GM19328 (cell line): ENCODE measurements at regions not wholly inside any gene's neighbourhood (a gene's known extent, or its start where the extent isn't known, plus 50 kb on each side); places are given as distances from the start of the nearest gene placed in this dataset.

Experiments
- ATAC-seq: cut with Tn5 transposase; IDR thresholded peaks from one replicate; pipeline ENCODE4 v1.9.1; 2021; ENCODE audit warnings: mild to moderate bottlenecking, moderate library complexity; ENCODE audit not compliant: unreplicated experiment

DNA sequence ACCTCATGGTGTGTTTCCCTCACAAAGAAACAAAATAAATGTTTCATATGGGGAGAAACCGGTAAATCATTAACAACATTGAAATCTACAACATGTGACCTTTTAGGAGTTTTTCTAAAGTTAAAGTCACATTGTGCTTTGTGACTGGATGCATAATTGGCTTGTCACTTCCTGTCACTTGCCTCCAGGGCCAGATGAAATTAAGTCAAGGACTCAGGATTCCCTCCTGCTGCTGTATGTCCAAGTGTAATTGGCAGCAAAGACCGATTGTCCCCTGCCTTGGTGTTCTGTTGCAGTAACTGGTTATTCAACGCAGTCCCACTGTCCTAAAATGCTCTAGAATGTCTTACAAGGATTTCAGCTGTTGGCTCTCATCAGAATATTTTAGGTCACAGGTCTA lies 448.2 kb downstream of the LIG4 start:
- no peak for ATAC-seq

DNA sequence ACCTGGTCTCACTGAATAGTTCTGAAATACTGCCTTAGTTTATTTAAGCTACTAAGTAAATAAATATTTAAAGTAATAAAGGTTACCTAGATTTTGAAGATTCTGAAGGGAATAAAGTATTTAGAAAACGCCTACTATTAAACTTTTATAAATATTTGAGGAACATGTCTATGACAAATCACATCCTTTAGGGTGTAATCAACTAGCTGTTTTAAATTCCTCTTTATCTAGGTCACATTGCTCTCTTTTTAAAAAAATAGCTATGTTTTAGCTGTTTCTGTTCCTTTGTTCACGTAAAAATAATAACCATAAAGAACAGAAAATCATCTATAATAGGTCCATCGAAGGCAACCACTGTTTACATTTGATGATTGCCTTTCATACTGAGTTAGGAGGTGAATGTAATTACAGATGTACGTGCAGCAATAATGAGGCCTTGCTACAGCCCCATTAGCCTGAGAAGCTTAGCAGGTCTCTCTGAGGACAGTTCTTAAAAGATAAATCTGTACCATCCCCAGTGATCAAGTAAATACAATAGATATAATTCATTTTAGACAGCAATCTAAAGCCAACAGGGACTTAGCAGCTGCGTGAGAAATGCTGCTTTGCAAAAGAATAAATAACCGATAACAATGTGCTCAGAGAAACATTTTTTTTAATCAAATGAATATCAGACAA lies 449.5 kb downstream of the LIG4 start:
- no peak for ATAC-seq

DNA sequence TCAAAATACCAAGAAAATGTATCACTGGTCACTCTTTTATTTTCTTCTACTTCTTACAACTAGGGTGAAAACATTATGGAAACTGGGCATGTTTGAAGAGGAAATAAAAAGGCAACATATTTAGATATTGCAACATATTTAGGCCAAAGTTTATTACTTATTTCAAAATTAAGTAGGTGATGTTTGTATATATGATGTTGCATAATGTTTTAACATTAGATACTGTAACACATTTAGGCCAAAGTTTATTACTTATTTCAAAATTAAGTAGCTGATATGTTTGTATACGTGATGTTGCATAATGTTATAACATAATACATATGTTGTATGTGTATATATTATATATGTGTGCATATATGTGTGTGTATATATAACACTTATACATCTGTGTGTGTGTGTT lies 451.3 kb downstream of the LIG4 start:
- ATAC-seq = no peak

DNA sequence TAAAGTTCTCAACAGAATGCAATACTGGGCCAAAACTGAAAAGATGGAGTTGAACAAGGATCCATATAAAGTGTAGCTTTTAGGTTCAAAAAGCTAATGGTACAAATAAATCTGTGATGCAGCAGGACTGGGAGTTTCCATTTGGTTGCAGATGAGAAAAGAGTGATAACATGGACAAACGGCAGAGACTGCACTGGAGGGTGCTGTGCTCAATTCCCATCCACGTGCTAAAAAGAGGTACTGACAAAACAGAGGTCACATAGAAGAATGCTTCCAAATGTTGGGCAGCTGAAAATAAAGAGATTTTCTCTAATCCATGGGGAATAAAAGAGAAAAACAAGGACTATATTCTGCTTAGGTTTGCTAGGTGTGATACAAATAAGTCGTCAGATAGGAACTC lies 461.6 kb downstream of the LIG4 start:
- no peak for ATAC-seq

DNA sequence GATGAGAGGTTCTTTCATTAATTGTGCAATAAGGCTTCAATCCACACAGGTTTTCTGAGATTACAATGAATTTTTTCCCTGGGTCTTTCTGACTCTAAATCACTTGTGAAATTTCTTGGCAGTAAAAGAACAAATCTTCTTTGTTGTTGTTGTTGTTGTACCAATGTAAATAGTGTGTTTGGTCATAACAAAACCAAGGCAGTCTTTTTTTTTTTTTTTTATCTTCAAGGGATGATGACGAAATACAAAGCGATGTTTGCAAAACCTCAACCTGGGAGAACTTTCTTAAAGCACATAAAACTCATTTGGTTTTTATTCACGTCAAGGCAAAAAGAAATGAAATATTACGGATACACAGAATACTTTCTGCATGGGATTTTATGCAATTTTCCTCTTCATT lies 462.0 kb downstream of the LIG4 start:
- no peak for ATAC-seq

DNA sequence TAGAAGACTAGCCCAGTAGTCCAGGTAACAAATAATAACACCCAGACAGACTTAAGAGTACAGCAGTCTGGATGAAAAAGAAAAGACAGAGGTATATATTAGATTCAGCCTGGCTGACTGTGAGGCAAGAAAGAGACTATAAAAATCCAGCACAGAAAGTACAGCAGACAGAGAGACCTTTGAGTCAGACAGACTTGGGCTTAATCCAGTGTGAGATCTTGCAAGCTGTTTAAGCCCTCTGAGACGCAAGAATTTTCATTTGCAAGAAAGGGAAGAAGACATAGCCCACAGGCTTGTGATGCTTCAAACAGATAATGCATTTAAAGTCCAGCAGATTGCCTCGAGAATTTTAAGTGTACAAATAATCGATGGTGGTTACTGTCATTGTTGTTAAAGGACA lies 471.4 kb downstream of the LIG4 start:
- ATAC-seq = no peak

DNA sequence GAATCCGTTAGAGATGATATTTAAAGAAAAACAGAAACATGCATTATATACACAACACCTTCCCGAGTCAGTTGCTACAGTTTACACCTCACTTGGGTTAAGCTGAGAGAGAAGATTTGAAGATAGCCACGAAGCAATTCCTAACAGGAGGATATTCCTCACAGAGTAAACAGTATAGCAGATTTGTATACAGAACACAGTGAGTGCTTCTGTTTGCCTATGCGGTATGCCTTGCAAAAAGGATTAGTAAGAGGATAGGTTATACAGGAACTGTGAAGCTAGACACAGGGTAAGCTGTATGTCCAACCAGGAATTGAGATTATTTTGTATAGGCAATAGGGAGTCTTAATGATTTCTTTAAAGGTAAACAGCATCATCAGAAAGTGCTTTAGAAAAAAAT lies 471.8 kb downstream of the LIG4 start:
- no peak for ATAC-seq

DNA sequence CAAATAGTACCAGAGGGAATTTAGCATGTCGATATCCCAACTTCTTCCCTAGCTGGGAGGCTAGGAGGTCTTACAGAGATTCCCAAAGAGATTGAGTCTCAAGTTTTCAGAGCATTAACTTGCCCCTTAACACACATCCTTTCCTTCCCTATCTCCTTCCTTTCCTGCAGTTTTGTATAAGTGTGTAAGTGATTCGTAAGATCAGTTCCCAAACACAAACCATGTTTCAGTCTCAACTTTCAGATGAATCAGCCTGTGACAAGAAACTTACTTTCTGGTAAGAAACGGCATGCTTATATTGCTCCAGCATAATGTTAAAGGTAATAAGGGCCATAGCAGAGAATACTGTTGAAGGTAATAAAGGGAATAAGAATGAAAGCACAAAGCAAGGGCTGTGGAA lies 472.2 kb downstream of the LIG4 start:
- no peak for ATAC-seq

DNA sequence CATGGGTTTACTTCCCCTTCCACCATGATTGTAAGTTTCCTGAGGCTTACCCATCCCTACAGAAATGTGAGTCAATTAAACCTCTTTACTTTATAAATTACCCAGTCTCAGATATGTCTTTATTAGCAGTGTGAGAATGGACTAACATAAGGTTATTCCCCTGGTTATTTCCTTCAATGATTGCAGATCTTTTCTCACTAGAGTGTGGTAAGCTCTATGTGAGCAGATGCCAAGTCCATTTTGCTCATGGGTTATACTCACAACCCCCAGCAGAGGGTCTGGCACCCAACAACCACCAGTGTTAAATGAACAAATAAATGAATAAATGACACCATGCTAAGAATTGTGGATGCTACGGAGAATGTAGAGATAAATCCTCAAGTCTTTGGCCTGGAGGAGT lies 472.8 kb downstream of the LIG4 start:
- no peak for ATAC-seq

DNA sequence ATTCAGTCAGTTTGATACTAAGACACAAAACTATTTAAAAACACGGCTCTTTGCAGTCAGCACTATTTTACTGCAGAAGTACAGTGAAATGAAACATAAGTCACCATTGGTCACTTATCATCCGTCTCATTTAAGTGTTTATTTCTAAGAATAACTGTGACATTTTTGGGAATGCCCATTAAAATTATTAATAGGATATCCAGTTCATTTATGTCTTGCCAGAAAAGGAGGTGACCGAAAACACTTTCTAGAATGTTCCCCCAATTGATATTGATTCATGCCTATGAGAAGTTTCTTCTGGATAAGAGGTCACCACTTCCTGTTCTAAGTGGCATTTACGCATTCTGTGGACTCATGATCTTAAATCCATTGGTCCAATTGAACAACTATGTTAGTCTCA lies 477.3 kb downstream of the LIG4 start:
- no peak for ATAC-seq

DNA sequence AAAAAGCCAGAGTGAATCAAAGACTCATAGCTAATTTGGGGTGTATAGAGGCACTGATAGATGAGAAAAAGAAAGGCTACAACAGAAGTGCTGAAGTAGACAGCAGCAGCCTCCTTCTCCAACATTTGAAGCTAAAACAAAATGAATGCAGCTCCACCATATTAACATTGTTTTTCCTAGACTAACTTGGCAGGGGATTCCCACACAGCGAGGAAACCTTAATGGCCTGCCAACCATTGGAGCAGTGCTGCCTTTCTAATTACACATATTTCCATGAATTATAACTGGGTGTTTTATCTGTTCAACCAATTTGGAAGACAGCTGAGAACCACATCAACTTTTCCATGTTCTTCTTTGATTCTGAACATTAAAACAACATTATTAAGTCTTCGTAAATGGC lies 478.6 kb downstream of the LIG4 start:
- ATAC-seq = no peak

DNA sequence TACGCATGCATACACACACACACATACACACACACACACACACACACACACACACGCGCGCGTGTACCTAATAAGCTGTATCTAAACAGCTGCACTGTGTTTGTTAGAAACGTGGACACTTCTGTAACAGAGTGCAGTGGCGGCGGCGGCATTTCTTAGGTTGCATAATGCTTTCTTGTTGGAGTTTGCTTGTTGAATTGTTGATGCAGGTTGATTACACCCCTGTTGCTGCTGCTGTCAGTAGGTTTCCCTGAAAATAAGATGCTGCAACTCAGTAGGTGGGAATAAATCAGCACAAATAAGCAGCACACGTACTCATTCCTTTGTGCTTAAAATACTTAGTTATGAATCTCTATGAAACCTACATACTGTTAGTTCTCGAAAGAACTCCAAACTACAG lies 479.2 kb downstream of the LIG4 start:
- no peak for ATAC-seq

DNA sequence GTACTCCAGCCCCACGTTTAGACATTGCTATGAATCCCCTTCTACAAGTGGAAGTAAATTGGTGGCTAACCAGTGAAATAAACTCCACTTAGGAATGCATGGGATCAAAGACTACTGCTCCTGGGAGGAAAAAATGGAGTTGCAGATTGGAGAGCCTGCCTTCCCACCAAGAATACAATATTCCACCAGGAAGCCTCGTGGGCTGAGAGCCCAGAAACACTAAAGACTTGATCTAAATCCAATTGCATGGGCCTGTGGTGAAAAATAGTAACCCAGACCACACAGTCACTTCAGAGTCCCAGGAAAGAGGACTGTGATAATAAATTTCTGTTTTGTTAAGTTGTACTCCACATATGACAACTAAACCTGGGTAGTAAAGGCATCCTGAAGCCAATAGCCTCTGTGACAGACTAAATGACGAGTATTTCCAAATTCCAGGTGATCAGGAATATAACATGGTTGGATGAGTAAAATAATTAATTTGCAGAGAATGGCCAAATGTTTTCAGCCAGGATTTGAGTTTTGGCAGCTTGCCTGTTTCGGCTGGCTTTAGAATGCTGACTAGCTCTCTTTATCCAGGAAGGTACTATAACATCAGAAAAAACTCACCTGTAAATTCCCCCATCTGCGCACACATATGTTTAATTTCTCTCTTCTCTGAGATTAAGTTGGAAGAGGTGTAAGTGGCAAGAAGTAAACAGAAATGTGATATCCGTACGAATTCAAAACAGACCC lies 480.3 kb downstream of the LIG4 start:
- no peak for ATAC-seq

DNA sequence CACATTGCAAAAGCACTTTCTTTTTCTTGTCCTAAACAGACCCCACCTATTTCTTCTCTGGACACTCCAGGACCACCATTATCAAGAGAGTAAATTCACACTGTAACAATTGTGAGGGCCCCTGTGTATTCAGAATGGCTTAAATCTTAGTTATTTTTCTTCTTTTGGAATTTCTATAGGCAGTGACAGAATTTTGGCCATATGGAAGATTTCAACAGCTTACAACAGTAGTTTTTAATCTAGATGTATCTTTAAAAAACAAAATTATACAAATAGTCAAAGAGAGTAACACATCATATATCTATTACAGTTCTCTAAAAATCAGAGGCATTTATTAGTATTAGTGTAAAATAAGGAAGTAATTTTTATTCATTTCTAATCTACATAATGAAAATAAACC lies 482.1 kb downstream of the LIG4 start:
- ATAC-seq = no peak

DNA sequence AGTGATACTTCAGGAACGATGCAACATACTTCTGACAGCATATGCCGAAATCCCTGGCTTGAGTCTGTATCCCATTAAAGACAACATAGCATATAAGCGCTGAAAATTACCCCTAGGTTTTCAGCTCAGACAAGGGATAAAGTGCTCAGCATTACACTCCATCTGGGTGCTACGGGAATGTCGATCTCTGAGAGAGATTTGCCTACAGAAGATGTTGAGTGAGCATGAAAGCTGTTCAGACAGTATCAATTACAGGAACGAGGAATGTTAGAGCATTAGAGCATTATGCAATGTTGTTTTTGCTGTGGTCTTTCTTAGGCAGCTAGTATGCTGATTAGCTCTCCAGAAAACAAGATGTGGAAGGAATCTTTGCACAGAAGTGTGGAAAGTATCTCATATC lies 484.5 kb downstream of the LIG4 start:
- ATAC-seq = no peak

DNA sequence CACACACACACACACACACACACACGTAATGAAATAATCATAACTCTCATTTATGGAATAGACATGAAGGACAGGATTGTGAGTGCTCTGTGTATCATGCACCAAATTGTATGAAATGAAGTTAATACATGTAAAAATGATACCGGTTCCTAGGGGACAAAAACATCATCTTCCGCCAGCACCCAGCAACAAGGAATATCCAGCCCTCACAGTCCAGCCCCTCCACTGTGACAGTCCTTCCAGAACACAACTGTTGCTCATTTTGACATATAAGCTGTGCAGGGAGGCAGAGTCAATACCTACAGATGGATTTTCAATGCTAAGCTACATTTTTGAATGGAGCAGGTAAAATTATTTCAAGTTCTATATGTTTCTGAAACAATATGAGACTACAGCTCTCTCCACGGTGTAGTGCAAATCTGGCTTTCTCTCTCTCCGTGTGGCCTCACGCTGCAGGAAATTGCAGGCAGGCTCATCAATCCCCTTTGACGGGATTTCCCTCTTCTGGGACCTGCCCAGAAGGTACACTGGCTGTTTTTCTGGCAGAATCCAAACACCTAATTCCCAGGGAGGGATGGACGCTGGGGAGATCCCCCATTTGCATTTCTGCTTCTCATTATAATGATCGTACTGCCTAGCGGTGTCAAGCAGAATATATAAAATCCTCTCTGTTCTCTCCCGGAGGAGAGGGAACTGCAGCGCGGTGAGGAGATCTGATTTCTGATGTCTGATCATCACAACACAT lies 494.0 kb downstream of the LIG4 start:
- no peak for ATAC-seq

DNA sequence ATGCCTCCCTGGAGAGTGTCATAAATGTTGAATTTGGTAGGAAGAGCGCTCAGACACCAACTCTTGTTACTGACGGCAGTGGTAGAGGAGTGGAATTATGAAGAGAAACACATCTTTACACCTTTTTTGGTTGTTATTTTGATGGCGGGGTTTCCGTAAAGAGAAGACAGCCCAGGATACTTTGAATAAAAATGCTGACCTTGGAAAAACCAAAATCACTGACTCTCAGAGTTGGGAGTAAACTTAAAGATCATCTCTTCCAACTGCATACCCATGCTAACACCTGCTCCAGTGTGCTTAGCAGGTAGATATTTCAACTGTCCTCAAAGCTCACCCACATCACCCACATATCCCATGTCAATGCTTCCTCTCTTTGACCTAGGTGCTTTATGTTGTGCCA lies 498.6 kb downstream of the LIG4 start:
- no peak for ATAC-seq

DNA sequence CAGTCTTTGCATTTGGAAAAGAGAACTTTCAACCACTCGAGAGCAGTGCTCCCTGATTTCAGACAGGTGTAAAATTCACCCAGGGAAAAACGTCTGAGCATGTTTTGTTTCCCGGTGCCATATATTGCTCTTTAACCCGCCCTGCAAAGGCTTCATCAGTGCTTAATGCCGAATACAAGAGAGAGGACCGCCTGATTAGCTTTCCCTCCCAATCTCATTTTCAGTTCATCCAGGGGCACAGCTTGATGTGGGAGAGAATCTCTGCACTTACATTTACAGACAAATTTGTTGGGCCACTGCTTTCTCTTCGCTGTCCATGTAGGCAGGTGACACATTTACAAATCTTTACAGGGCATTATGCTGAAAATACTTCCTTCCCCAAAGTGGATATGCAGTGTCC lies 499.1 kb downstream of the LIG4 start:
- no peak for ATAC-seq

DNA sequence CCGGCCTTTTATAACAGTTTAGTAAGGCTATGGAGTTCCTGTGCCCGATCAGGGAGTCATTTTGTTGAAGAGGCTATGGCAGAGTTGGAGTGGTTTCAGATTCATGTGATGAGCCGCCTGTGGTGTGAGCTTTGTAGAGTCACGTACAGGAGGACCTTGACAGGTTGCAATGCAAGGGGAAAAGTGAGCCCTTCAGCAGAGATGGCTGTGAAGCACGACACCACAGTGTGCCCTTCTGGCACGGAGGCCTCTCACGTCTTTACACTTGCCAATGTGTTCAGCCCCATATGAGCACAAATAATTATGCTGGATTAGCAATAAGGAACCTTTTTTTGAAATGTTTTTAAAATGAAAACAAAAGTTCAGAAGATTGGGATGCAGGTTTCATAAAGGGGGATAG lies 499.8 kb downstream of the LIG4 start:
- no peak for ATAC-seq

DNA sequence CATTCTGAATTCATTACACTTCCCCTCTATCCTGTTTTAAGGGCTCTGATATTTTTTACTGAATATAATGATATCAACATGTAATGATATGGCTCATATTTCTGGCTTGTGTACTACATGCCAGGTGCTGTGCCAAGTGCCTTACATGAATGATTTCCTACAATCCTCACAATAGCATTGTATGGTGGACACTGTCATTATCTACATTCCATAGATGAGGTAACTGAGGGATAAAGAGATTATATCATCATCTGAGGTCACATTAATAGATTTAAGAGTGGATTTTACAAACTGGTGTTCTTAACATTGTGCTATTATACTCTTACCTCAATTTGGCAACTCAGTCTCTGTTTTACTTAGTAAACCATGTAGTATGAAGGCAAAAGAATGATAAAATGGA lies 502.0 kb downstream of the LIG4 start:
- no peak for ATAC-seq

DNA sequence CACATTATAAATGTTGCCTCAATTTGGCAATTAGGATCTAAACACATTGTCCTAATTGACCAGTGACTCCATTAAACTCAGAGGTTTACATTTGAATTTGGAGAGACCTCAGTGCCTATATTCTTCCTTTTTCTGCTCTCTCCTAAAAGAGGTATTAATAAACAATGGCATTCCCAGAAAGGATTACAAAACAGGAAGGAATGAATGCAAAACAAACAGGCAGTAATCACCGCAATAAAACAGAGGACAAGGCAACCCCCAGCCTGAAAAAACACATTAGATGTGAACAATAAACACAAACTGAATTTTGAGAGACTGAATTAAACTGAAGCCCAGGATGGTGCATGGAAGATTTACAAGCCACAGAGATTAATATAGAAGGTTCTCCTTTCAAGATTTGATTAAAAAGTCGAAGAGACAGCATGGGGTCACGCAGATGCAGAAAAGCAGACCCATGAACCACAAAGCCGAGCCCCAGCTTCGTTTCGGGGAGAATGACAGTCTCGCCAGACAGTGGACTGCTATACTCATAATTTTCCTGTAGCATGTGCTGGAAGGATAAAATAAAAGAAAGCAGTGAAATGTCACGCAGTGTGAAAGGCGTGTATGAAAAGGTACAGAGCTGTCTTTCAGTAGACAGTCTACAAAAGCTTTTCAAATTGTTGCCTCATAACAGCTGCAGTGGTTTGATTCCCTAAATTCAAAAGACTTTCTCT lies 503.0 kb downstream of the LIG4 start:
- no peak for ATAC-seq

DNA sequence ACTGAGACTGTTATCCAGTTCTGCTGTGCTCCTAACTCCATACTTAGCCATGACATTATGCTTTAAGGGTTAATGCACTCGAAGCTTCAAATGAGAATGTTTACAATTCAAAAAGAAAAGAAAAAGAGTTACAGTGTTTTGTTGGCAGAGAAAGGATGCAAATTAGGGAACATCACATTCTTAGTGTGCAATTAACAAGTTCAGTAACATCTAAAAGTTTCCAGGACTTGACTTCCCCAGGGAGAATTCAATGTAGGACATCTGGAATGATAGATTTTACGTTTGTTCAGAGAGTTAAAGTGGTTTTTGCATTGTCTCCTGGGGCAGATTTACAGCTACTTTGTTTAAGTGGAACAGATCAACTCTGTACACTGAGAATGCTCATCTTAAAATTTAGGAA lies 525.2 kb downstream of the LIG4 start:
- ATAC-seq = no peak
